HG03520 (cell line): ENCODE measurements at regions not wholly inside any gene's neighbourhood (a gene's known extent, or its start where the extent isn't known, plus 50 kb on each side); places are given as distances from the start of the nearest gene placed in this dataset.

Experiments
- ATAC-seq: cut with Tn5 transposase; IDR thresholded peaks from one replicate; pipeline ENCODE4 v1.9.1; 2021; ENCODE audit warnings: mild to moderate bottlenecking, moderate library complexity; ENCODE audit not compliant: unreplicated experiment

DNA sequence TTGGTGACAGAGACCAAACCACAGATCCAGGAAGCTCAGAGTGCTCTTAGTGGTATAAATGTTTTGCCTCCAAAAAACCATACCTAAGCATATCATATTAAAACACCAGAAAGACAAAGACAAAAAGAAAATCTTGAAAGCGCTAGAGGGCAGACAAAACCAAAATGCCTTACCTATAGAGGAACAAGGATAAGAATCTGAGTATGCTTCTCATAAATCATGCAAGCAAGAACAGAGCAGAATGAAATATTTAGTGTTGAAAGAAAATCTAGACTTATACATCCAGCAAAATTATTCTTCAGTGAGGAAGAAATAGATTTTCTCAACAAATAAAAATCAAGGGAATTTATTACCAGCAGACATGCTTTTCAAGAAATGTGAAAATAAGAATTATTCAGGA, 941.0 kb upstream of the INTU start:
- no peak for ATAC-seq

DNA sequence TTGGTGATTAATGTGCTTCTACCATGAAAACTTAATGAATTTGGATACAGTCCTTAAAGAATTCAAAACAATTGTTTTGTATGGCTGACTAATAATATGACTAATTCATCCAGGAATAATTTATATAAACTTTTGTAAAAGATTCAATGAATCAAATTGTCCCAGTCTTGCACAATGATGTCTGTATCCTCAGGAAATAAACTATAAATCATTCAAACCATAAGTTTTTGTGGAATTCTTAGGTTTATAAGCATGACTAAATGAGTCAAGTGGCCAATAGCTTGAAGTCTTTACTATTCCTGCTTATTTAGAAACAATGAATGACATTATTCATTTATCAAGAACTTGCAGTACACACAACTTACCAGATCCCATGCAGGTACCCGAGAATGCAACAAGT, 935.0 kb upstream of the INTU start:
- no peak for ATAC-seq

DNA sequence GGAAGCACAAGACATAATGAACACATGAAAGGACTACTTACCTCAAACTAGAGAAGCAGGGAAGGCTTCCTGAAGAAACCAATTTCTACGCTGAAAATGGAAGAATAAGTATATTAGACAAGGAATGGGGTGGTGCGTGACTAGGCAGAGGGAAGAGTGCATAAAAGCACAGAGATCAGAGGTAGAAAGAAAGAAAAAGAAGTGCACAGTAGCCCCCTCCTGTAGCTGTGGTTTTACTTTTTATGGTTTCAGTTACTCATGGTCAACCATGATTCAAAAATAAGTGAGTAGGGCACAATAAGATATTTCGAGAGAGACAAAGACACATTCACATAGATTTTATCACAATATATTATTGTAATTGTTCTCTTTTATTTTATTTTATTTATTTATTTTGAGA, 934.5 kb upstream of the INTU start:
- ATAC-seq = no peak

DNA sequence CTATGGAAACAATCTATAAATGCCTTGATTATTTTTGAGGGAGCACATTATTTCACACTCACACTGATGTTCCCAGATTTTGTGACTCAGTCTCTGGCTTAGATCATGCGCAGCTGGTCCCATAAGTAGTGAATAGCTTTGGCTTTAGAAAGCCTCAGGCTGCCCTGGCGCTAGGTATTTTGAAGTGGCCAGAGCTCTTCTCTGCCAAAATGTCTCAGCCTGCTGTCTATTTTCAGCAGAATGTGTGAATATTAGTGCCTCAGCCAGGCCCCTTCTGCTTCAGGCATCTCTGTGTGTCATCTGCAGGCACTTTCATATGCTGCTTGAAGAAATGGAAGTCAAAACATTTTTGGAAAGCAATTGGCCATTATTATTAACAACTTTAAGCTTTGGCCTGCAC, 931.0 kb upstream of the INTU start:
- ATAC-seq = no peak

DNA sequence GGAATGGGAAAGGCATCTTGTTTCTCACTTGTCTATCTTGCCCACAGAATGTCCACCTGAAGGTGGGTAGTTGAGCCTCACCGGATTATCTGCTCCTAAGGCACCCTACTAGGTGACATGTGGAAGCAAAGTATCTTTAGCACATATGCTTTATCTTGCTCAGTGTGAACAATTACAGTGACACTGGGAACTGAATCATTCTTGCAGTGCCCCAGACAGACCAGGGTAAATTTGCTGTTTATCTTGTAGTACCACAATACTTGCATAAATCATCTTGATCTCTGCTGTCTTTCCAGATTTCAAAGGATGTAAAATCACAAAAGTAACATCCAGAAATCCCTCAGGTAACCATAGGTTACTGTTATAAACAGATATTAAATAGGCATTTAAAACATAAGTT, 930.0 kb upstream of the INTU start:
- no peak for ATAC-seq

DNA sequence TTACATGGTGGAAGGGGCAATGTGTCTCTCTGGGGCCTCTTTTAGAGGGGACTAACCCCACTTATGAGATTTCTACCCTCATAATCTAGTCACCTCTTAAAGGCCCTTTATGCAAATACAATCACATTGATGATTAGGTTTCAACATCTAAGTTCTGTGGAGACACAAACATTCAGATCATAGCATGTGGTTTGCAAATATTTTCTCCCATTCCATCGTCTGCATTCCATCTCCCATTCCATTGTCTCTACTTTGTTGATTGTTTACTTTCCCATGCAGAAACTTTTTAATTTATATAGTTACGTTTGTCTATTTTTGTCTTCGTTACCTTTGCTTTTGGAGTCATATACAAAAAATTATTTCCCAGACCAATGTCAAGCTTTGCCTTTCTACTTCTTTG, 927.5 kb upstream of the INTU start:
- no peak for ATAC-seq

DNA sequence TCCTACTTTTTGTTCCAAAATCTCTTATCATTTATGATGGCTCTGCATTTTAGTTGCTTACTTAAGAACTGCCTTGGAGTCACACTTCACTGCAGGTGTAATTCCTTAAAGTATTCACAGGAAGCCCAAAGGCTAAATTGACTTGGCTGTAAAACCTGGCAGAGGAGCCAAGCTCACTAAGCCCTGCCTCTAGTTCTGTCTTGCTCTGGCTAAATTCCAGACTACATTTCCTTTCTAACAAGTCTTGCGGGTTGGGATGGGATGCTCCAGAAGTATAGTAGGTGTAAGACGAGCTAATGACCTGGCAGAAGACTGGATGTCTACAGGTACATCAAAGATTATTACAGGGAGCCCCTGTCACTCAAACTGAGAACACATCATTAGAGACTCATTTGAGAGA, 924.0 kb upstream of the INTU start:
- no peak for ATAC-seq

DNA sequence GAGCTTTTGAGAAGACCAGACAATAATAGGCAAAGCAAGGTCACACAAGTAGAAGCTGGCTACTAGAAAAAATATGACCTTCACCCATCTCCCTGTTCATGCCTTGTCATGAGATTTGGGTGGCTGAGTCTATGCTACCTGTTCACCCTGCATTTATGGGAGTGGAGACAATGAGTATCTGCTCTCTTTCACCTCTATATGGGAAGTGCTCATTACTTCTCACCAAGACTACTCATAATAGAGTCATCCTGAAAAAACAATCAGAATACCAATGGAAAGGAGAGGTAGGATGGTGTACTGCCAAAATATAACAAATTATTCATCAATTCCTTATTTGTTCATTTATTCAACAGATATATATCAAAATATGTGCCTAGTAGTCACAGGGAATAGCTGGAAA, 921.8 kb upstream of the INTU start:
- ATAC-seq = no peak

DNA sequence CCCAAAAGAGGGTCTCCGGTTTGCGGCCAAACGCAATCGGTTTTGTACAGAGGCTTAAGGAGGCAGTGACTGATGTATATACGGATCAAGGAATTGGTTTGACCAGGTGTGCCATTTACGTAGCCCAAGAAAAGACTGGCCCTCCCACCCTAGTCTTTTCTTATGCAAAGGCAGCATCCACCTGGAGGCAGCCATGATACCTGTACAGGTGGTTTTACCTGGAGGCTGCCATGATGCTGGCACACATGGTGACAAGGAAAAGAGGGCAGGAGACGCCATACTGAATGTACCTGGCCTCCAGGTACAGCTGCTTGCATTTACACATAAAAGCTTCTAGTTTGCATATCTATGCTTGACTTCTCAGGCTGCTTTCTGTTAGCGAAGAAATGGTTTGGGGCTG, 917.7 kb upstream of the INTU start:
- no peak for ATAC-seq

DNA sequence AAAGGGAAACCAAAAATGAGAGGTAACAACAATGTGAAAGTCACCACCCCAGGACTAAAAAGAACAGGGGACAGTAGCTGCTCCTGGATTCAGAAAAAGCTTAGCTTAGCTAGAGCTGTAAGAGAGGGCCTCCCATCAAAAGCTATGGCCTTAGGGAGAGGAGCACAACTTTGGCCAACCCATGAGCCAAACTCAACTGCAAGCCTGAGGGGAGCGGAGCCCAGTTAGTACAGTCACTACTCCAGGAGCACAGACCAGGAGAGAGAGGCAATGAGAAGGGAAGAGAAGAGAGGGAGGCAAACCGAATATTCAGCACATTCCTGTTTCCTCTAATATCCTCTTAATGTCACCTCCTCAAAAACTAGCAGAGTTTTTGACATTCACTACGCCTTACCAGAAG, 917.1 kb upstream of the INTU start:
- no peak for ATAC-seq

DNA sequence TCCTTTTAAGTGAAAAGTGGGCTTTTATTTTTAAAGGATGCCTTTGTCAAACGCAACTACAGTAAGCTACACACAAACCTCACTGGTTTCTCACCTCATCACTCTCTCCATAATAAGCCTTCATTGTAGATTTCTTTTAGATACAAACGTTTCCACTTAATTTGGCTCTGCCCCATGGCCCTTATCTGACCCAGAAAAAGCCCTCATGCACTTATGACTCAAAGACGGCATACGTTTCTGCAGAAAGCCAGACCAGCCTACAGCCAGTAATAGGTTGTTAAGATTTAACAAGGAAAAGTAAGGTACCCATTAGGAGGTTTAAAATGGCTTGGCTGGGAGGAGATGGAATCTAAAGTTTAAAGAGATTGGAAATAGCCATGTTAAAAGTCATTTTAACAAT, 914.6 kb upstream of the INTU start:
- ATAC-seq = no peak

DNA sequence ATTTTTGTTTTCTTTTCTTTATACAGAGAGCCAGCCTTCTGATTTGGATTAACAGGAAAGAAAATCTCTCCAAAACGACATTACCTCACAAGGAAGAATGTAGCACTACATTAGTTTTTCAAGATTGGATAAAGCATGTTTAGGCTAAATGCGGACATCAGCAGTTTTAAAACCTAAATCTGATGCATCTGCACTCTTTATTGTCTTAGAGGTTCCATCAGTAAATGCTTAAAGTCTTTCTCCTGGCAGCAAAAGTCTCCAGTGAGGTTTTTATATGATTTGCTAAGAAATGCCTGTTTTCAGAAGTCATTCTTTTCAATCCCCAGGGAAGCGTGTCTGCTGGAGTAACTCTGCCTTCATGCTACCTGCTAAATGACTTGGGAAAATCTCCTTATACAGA, 912.9 kb upstream of the INTU start:
- ATAC-seq = no peak

DNA sequence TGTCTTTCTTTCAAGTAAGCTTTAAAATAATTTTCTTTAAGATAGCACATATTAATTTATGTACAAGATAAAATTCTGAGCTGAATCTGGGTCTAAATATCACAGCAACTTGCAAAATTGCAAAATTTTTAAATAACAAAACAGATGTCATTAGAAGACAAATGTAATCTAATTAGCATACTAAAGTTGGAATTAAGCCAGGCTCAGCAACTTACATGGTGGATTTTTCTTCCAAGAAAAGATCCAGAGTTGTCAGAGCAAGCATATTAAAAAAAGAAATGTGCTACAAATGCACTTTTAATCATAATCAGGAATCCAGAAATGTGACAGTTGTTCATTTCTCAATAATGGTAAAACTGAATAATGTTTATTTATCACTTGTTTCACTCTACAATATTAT, 906.9 kb upstream of the INTU start:
- ATAC-seq = no peak

DNA sequence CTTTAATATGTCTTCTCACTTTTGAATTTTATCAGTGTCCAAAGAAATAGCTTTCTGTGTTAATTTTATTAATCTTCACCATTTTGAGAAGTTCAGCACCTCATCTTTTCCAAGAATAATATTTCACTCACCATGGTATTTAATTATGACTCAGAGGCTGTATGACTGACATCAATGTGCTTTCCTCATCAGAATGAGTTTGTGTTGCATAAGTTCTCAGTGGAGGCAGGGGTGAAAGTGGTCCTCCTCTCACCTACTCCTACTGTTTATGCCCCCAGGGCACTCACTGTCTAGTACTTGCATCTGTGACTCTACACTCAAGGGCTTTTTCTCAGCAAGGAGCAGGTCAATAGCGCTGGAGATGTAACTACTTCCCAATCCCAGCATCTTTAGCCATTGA, 905.3 kb upstream of the INTU start:
- ATAC-seq = no peak

DNA sequence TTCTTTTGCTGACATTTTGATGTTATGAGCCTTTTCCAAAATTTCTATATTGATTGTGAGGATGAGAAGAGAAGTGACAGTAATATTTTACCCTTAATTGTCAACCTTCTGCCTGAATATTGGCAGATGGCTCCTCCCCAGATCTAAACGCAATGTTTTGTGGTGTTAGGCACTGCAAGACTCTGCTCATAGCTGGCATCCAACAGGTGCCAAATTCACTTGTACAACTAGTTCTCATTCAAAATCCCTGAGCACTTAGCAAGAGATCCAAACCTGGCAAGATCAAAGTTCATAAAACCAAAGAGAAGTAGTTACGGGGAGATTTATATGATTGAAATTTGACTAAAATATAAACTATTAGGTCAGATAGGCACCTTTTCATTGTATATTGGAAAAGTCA, 901.7 kb upstream of the INTU start:
- ATAC-seq = no peak

DNA sequence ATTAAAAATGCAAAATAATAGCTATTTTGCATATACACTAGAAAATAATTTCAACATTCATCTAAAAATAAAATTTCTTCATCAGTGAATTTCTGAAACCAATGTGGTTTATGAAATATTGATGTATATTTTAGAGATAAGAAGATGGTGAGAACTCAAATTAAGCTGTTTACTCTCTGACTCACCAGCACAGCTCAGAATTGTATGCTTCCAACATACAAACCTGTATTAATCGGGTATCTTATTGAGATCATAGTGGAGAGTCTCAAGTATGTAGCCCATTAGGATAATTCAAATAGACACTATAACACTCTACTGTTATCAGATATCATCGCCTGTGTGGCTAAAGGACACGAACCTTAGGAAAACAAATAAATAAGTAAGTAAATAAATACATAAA, 899.5 kb upstream of the INTU start:
- no peak for ATAC-seq

DNA sequence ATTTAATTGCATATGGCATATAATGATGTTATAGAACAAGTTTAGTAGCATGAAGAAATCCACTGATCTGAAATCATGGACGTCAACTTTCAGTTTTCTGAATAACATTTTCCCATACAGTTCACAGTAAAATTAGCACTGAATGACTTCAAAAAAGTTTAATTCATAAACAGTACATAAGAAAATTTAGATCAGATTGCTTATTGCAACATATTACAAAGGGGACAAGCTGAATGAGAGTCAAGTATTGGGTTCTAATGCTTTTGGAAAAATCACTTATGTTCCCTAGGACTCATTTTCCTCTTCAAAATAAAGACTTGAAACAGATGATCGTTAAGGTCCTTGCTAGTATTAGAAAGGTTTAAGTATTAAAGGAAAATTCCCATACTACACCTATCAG, 898.3 kb upstream of the INTU start:
- no peak for ATAC-seq

DNA sequence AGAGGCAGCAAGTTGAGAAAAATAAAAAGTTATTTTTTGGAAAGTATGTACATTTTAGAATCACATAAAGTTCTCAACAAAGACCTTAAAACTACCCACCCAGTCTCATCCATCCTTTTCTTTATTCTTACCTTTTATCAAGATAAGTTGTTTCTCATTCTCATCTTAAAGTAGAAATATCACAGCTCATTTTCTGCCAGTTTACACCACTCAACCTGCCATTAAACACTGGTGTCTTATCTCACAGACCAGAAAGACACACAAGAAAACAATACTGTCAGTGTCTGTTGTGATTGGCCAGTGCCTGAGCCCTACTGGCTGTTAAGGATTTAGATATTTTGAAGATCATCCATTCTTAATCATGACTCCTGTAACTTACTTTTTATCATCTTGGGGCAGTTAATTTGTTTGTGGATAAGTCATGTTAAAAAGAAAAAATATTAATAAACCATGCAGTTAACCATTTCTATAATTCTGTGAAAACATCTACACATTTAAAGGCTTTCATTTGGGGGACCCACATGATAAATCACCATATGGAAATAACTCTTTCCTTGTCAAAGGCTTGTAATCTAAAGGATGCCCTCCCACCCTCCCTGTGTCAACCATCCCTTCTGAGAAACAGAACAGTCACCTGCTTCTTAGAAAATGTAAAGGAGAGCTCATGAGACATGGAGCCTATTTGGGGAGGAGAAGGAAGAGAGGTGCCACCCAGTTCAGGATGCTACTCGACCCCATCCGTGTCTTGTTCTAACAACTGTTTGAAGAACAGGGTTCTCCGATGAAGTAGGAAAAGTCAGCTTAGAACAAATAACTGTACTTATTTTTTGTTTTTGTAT, 897.2 kb upstream of the INTU start:
- ATAC-seq = no peak

DNA sequence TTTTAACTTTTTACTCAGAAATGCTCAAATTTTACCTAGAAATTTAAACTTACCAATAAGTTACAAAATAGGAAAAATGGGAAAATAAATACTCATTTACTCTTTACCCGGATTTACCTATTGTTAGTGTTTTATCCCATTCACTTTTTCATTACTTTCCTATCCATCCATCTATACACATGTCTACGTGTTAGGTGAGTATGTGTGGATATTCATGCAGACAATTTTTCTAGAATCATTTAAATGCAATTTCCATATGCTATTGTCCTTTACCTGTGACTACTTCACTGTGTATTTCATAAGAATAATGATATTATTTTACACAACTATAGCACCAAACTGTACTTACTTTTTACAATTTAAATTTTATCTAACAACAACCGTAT, 896.6 kb upstream of the INTU start:
- ATAC-seq = no peak

DNA sequence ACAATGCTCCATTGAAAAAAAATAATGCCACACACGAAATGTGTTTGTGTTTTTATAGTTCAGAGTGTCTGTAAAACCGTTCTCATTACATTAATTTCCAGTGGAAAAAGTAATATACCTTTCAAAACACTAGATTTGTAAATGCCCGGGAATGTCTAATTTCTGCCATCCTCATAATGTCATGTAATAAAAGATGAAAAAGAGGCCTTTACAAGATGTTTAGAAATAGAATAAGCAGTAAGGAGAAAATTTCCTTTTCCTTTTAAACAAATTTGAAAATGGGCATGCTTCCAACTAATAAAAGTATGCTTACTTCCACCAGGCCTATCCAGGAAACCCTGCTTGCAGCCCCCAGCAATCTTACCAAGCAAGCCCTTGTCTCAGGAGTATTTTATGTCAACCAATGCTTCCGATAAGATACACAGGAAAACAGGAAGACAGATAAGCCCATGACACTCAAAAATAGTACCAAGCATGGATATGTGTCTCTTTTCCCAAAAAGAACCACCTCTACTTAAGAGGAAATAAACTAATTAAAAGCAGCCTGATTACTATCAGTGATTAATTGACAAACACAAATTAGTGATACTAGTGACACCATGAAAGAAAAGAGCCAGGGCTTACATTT, 894.7 kb upstream of the INTU start:
- ATAC-seq = no peak

DNA sequence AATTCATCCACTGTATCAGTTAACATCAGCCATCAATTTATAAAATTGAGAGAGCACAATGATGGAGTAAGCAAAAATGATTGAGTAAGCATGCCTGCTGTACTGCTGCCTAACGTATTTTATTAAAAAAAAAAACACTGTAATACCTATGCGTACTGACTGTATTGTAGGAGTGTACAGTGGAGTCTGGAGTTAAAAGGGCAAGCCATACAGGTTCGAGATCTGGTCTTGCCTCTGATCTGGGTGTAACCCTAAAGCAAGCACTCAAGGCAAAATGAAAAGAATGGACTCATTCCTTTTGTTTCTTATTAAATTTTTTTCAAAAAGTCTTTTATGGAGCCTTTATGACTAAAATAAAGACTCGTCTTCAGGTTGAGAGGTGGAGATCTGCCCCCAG, 894.2 kb upstream of the INTU start:
- ATAC-seq = no peak

DNA sequence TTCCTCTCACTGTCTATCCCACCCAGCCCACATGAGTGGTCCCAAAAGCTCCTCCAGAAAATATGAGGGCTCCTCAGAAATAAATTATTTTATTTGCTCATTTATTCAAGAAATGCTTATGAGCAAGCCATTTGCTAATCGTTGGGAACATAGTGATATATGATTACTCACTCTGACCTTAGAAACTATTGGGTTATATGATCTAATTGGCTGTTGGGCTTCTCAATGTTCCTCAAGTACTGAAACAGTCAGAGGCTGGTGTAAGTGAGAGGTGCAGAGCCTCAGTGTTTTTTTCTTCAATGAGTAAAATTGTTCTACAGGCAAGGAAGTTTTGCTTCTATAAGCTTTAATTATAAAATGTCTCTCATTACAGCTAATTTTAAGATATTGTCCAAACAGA, 893.8 kb upstream of the INTU start:
- ATAC-seq = no peak

DNA sequence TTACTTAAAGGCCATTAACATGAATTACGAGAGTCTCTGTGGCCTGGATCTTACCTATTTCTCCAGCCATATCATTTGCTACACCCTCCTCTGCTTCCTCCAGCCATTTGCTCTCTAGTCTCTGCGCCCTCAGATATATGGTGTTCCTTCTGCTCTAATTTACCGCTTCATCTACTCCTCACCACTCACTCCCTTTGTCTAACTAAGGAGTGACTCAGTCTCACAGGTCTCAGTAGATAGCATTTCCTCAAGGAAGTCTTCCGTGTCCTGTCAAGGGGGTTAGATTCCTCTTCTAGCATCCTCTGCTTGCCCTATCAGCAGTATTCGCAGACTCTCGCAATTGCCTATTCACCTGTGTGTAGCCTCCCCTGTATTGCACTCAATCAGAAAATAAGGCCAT, 892.1 kb upstream of the INTU start:
- no peak for ATAC-seq
